ENCODE measurements at regions not wholly inside any gene's neighbourhood (a gene's known extent, or its start where the extent isn't known, plus 50 kb on each side); places are given as distances from the start of the nearest gene placed in this dataset.

- TF ChIP-seq CTCF (conservative IDR thresholded peaks at IDR 0.05) = no peak
- no peak for TF ChIP-seq EZH2 (IDR thresholded peaks at IDR 0.05; ENCODE audit: low read depth)
These were observed 609.0 kb upstream of the FZD8 start for GRCh38 chr10:36251068-36251467.
